ENCODE measurements at regions not wholly inside any gene's neighbourhood (a gene's known extent, or its start where the extent isn't known, plus 50 kb on each side); places are given as distances from the start of the nearest gene placed in this dataset.

- H3K4me3 Mint-ChIP-seq = no peak overlapping the region
- no peaks in the 10 kb centered on the region for H3K4me1 Mint-ChIP-seq (ENCODE audit: low read depth)
- H3K9me3 Mint-ChIP-seq = peaks cover 9% of the 10 kb centered on the region
- ChIA-PET CTCF (no interaction called here), POLR2A (no interaction called here)
- no peak overlapping the region for H3K27ac Mint-ChIP-seq
- H3K27me3 Mint-ChIP-seq = peaks cover under 1% of the 10 kb centered on the region
- DNase-seq = no peak
- H3K36me3 Mint-ChIP-seq = no peaks in the 10 kb centered on the region
- intact Hi-C loops (cut with micrococcal nuclease) = no loop called here
Measured at GRCh38 chr10:44243851-44244510, 140.9 kb downstream of the CXCL12 start.

GRCh38 chr10:44242826-44243225, 142.1 kb downstream of the CXCL12 start:
- H3K36me3 Mint-ChIP-seq = no peaks in the 10 kb centered on the region
- H3K4me1 Mint-ChIP-seq (ENCODE audit: low read depth) = no peaks in the 10 kb centered on the region
- CTCF ChIA-PET = no interaction called here

DNA sequence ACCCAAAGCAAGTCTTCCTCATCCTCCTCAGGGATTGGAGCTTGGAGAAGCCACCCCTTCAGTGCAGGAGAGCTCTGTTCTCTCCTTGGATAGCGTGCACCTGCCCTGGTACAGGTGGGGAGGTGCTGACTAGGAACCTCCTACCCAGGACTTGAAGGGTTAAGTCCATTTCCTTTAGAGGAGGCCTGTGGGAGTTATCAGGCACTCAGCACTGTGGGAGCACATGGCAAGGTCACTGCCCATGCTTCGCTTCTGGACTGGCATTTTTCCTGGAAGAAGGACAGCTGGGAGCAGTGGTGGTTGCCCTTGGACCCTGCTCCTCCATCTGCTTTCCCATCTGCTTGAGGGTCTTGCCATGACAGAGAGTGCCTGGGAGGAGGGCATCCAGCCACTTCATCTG, 142.8 kb downstream of the CXCL12 start:
- CTCF ChIA-PET = no interaction called here
- no peaks in the 10 kb centered on the region for H3K36me3 Mint-ChIP-seq
- peaks cover 5% of the 10 kb centered on the region for H3K9me3 Mint-ChIP-seq
- DNase-seq = no peak
- H3K27me3 Mint-ChIP-seq = no peaks in the 10 kb centered on the region
- POLR2A ChIA-PET = no interaction called here
- H3K4me1 Mint-ChIP-seq (ENCODE audit: low read depth) = no peaks in the 10 kb centered on the region
- intact Hi-C loops (cut with micrococcal nuclease) = no loop called here
- H3K4me3 Mint-ChIP-seq = no peak overlapping the region
- no peak overlapping the region for H3K27ac Mint-ChIP-seq

More at GRCh38 chr10:44242826-44243225, 142.1 kb downstream of the CXCL12 start:
- Mint-ChIP-seq H3K4me3 (no peak overlapping the region), H3K27ac (no peak overlapping the region), H3K27me3 (no peaks in the 10 kb centered on the region), H3K9me3 (peaks cover 9% of the 10 kb centered on the region)
- intact Hi-C loops (cut with micrococcal nuclease) = no loop called here
- POLR2A ChIA-PET = no interaction called here
- no peak for DNase-seq

DNA sequence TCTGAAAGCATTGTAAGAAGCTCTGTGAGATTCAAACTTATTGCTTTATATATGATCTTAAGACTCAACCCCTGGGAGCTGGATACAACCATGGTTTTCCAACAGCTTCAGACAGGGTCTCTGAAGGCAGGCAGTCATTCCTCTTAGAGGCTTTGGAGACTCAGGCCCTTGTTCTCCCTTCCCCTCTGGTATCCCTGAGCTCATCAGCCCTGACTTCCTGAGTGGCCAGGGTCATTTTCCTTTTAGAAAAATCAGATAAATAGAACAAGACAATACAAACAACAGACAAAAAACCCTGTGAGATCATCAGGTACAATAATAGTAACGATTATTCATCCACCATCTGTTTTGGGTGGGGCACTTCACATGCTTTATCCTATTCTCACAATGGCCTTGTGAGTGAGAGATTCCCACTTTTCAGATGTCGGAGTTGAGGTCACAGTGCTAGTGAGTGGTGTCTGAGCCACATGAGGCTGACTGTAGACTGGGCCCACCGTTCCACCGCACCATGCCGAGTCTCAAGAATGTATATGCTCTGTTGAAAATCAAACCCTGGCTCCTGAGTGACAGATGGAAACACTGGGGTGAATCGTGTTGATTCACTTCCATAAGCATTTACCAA, 144.2 kb downstream of the CXCL12 start:
- no peak for DNase-seq
- CTCF ChIA-PET = no interaction called here
- POLR2A ChIA-PET = no interaction called here

GRCh38 chr10:44238212-44238611, 146.7 kb downstream of the CXCL12 start:
- Mint-ChIP-seq H3K27me3 (no peaks in the 10 kb centered on the region), H3K4me3 (no peak overlapping the region), H3K36me3 (no peaks in the 10 kb centered on the region), H3K4me1 (ENCODE audit: low read depth) (no peaks in the 10 kb centered on the region), H3K9me3 (no peaks in the 10 kb centered on the region), H3K27ac (no peak overlapping the region)
- ChIA-PET POLR2A (no interaction called here), CTCF (no interaction called here)
- DNase-seq = no peak
- intact Hi-C loops (cut with micrococcal nuclease) = no loop called here

More for the DNA sequence above, 144.2 kb downstream of the CXCL12 start:
- H3K4me1 Mint-ChIP-seq (ENCODE audit: low read depth) = no peaks in the 10 kb centered on the region
- no peak overlapping the region for H3K27ac Mint-ChIP-seq
- intact Hi-C loops (cut with micrococcal nuclease) = no loop called here
- H3K27me3 Mint-ChIP-seq = no peaks in the 10 kb centered on the region
- H3K36me3 Mint-ChIP-seq = no peaks in the 10 kb centered on the region
- H3K4me3 Mint-ChIP-seq = no peak overlapping the region
- no peaks in the 10 kb centered on the region for H3K9me3 Mint-ChIP-seq

GRCh38 chr10:44237364-44238049, 147.4 kb downstream of the CXCL12 start:
- DNase-seq = no peak
- Mint-ChIP-seq H3K4me3 (no peak overlapping the region), H3K27ac (no peak overlapping the region), H3K36me3 (no peaks in the 10 kb centered on the region), H3K27me3 (peaks cover 3% of the 10 kb centered on the region), H3K9me3 (no peaks in the 10 kb centered on the region), H3K4me1 (ENCODE audit: low read depth) (no peaks in the 10 kb centered on the region)
- ChIA-PET POLR2A (no interaction called here), CTCF (no interaction called here)
- intact Hi-C loops (cut with micrococcal nuclease) = no loop called here

- no peaks in the 10 kb centered on the region for H3K4me1 Mint-ChIP-seq (ENCODE audit: low read depth)
Measured at GRCh38 chr10:44235363-44235762, 149.5 kb downstream of the CXCL12 start.

DNA sequence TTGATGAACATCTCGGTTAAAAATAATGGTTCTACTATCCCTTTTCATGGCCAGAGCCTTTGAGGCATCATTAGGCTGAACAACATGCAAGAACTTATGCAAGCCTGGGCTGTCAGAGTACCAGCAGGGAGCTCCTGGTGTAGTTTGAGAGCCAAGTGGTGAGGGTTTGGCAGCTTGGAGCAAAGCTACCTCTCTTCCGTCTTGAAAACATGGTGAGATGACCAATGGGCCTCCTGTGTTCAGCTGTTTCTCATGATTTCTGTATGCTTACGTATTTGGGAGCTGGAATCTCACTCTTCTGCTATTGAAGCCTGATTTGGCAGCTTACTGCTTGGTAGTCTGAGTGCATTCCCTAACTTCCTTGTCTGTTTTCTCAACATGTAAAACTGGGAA, 150.4 kb downstream of the CXCL12 start:
- ChIA-PET CTCF (no interaction called here), POLR2A (no interaction called here)
- Mint-ChIP-seq H3K27me3 (peaks cover 3% of the 10 kb centered on the region), H3K9me3 (no peaks in the 10 kb centered on the region), H3K4me1 (ENCODE audit: low read depth) (no peaks in the 10 kb centered on the region), H3K4me3 (no peak overlapping the region), H3K27ac (no peak overlapping the region), H3K36me3 (no peaks in the 10 kb centered on the region)
- intact Hi-C loops (cut with micrococcal nuclease) = no loop called here
- no peak for DNase-seq

More at GRCh38 chr10:44235363-44235762, 149.5 kb downstream of the CXCL12 start:
- no peak overlapping the region for H3K27ac Mint-ChIP-seq
- DNase-seq = no peak
- no peaks in the 10 kb centered on the region for H3K36me3 Mint-ChIP-seq
- no peaks in the 10 kb centered on the region for H3K9me3 Mint-ChIP-seq
- H3K4me3 Mint-ChIP-seq = no peak overlapping the region
- peaks cover 3% of the 10 kb centered on the region for H3K27me3 Mint-ChIP-seq
- intact Hi-C loops (cut with micrococcal nuclease) = no loop called here
- CTCF ChIA-PET = interaction anchor here (0.7 kb wide), 1 partner anchor 20 kb away, joined by 3 read pairs; no protein-coding TSS in a partner anchor
- POLR2A ChIA-PET = no interaction called here

DNA sequence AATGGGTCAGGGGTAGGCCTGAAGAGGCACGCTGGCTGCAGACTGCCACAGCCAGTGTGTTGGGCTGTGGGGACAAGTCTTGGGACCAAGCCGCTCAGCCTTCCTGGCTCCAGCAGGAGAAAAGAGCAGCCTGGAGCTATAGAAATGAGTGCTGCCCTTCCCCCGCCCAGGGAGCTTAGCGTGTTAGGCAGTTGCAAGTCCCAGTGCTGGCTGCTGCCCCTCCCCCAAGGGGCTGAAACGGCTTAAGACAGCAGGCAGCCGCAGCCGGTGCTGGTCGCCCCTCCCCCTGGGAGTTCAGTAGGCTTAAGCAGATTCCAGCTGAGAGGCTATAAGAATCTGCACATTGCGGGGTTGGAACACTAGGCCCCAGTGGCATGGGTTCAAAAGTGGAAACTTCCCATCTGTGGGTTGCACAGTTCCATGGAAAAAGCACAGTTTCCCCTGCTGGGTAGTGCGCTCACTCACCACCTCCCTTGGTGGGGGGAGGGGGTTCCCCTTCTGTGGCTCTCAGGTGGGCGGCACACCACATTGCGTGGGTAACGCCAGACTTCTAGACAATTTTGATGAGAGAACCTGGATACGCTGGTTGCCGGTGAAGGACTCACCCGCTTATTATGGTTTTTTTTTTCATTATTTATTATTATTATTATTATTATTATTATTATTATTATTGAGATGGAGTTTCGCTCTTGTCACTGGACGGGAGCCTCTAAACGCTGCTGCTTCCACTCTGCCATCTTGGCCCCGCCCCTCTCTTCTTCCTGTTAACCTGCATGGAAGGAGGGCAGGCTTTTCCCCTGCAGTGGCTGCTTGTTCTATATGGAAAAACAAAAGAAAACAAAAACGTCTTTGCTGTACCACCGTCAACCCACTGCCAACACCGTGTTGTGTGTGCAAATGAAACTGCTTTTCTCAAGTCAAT, 151.1 kb downstream of the CXCL12 start:
- no peak for DNase-seq
- Mint-ChIP-seq H3K9me3 (no peaks in the 10 kb centered on the region), H3K36me3 (no peaks in the 10 kb centered on the region), H3K27me3 (peaks cover 3% of the 10 kb centered on the region), H3K27ac (no peak overlapping the region), H3K4me1 (ENCODE audit: low read depth) (no peaks in the 10 kb centered on the region), H3K4me3 (no peak overlapping the region)
- CTCF ChIA-PET = no interaction called here
- intact Hi-C loops (cut with micrococcal nuclease) = no loop called here
- POLR2A ChIA-PET = no interaction called here

DNA sequence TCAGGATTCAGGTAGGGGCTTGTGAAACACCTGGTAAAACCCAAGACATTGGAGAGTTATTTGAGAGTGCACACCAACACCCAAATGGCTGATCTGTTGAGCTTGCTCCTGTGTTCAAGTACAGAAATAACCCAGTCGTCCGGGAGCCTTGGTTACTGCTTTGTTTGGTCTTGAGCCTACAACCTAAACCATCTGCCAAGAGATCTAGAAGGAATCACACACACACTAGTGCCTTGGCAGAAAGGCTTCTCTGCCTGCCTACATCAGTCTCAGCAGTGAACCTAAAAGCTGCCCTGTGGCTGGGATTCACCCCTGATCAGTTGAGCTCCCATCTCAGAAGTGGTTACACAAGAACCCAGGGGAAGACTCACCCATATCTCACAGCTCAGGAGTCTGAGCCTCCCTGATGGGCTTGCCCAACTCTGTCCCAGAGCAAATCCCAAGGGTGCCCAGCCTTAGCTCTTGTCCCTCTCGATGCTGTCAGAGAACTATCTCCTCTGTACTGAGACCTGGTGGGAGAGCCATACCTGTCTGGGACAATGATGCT, 167.6 kb downstream of the CXCL12 start:
- intact Hi-C loops (cut with micrococcal nuclease) = no loop called here
- no peak for DNase-seq
- H3K27ac Mint-ChIP-seq = no peak overlapping the region
- CTCF ChIA-PET = no interaction called here
- POLR2A ChIA-PET = no interaction called here
- H3K4me3 Mint-ChIP-seq = no peak overlapping the region
- peaks cover 6% of the 10 kb centered on the region for H3K27me3 Mint-ChIP-seq
- H3K4me1 Mint-ChIP-seq (ENCODE audit: low read depth) = no peaks in the 10 kb centered on the region
- H3K36me3 Mint-ChIP-seq = no peaks in the 10 kb centered on the region
- H3K9me3 Mint-ChIP-seq = peaks cover 6% of the 10 kb centered on the region

GRCh38 chr10:44216073-44216472, 168.8 kb downstream of the CXCL12 start:
- POLR2A ChIA-PET = no interaction called here
- intact Hi-C loops (cut with micrococcal nuclease) = no loop called here
- H3K9me3 Mint-ChIP-seq = peaks cover 6% of the 10 kb centered on the region
- no peaks in the 10 kb centered on the region for H3K4me1 Mint-ChIP-seq (ENCODE audit: low read depth)
- no peak overlapping the region for H3K4me3 Mint-ChIP-seq
- DNase-seq = no peak
- no peak overlapping the region for H3K27ac Mint-ChIP-seq
- H3K27me3 Mint-ChIP-seq = peaks cover 6% of the 10 kb centered on the region
- CTCF ChIA-PET = no interaction called here
- H3K36me3 Mint-ChIP-seq = no peaks in the 10 kb centered on the region

- H3K4me3 Mint-ChIP-seq = no peak overlapping the region
- intact Hi-C loops (cut with micrococcal nuclease) = no loop called here
- H3K4me1 Mint-ChIP-seq (ENCODE audit: low read depth) = no peaks in the 10 kb centered on the region
- ChIA-PET CTCF (no interaction called here), POLR2A (no interaction called here)
- no peaks in the 10 kb centered on the region for H3K9me3 Mint-ChIP-seq
- H3K27ac Mint-ChIP-seq = no peak overlapping the region
- H3K27me3 Mint-ChIP-seq = peaks cover 12% of the 10 kb centered on the region
- H3K36me3 Mint-ChIP-seq = no peaks in the 10 kb centered on the region
- no peak for DNase-seq
Measured at GRCh38 chr10:44209811-44210210, 175.1 kb downstream of the CXCL12 start.
